ENCODE measurements at regions not wholly inside any gene's neighbourhood (a gene's known extent, or its start where the extent isn't known, plus 50 kb on each side); places are given as distances from the start of the nearest gene placed in this dataset.

- Mint-ChIP-seq H3K27ac (no peak overlapping the region), H3K9me3 (ENCODE audit: insufficient read depth) (no peaks in the 10 kb centered on the region), H3K4me1 (no peaks in the 10 kb centered on the region), H3K4me3 (no peak overlapping the region), H3K27me3 (peaks cover 27% of the 10 kb centered on the region)
- Histone ChIP-seq H3K9me3 (ENCODE audit: control extremely low read depth in 1 of 3, control insufficient read depth in 2 of 3, insufficient read depth in 1 of 3, low read length in 2 of 3) (no peaks in the 10 kb centered on the region), H3K36me3 (replicated peaks in 1 of 2; ENCODE audit: control extremely low read depth in 1 of 2, control insufficient read depth in 1 of 2, extremely low read depth in 1 of 2, insufficient read depth in 2 of 2, low read length in 1 of 2) (no peaks in the 10 kb centered on the region), H3K4me3 (ENCODE audit: control extremely low read depth in 1 of 5, extremely low read depth in 1 of 5, insufficient read depth in 1 of 5, low read depth in 2 of 5, low read length in 4 of 5) (no peak overlapping the region), H3K9ac (ENCODE audit: low read length) (no peak overlapping the region), H2AFZ (ENCODE audit: insufficient read depth, low read depth, low read length, poor library complexity, severe bottlenecking) (no peak overlapping the region), H4K20me1 (ENCODE audit: control insufficient read depth, insufficient read depth, low read length, poor library complexity, severe bottlenecking) (no peaks in the 10 kb centered on the region), H3K4me2 (replicated peaks; ENCODE audit: low read depth, low read length, poor library complexity, severe bottlenecking) (no peak overlapping the region), H3K4me1 (ENCODE audit: control insufficient read depth in 2 of 2, insufficient read depth in 2 of 2, low read length in 2 of 2) (no peaks in the 10 kb centered on the region), H3K27me3 (replicated peaks in 1 of 4; ENCODE audit: control extremely low read depth in 1 of 4, control insufficient read depth in 3 of 4, insufficient read depth in 4 of 4, low read length in 3 of 4) (peaks cover 0 to 18% (median 6%) of the 10 kb centered on the region in 4 experiments), H3K79me2 (ENCODE audit: control insufficient read depth, insufficient read depth, low read length) (no peaks in the 10 kb centered on the region), H3K27ac (ENCODE audit: low read length in 2 of 2) (no peak overlapping the region)
- ATAC-seq (ENCODE audit: low read depth) (no peak), DNase-seq (no peak)
- TF ChIP-seq CTCF (IDR thresholded peaks at IDR 0.05), result no peak
- TF ChIP-seq EZH2 (IDR thresholded peaks at IDR 0.05; ENCODE audit: borderline replicate concordance, insufficient read depth, low read depth, low read length, poor library complexity, severe bottlenecking), result no peak
- WGBS (ENCODE audit: insufficient coverage), result 94% methylated on average over 7 of the region's 12 CpGs
- intact Hi-C loops (cut with micrococcal nuclease), result no loop called here
- CTCF ChIA-PET, result no interaction called here
- POLR2A ChIA-PET, result no interaction called here
Observed at GRCh38 chr5:68534131-68534940, 318.8 kb downstream of the PIK3R1 start.

- H3K79me2 ChIP-seq (ENCODE audit: control insufficient read depth, insufficient read depth, low read length), result no peaks in the 10 kb centered on the region
- Mint-ChIP-seq H3K27ac (no peak overlapping the region), H3K9me3 (ENCODE audit: insufficient read depth) (no peaks in the 10 kb centered on the region), H3K27me3 (peaks cover 31% of the 10 kb centered on the region), H3K4me1 (no peaks in the 10 kb centered on the region), H3K4me3 (no peak overlapping the region)
- TF ChIP-seq EZH2 (IDR thresholded peaks at IDR 0.05; ENCODE audit: borderline replicate concordance, insufficient read depth, low read depth, low read length, poor library complexity, severe bottlenecking) (no peak), CTCF (IDR thresholded peaks at IDR 0.05) (no peak)
- H3K4me3 ChIP-seq (ENCODE audit: control extremely low read depth in 1 of 5, extremely low read depth in 1 of 5, insufficient read depth in 1 of 5, low read depth in 2 of 5, low read length in 4 of 5), result no peak overlapping the region
- H3K36me3 ChIP-seq (replicated peaks in 1 of 2; ENCODE audit: control extremely low read depth in 1 of 2, control insufficient read depth in 1 of 2, extremely low read depth in 1 of 2, insufficient read depth in 2 of 2, low read length in 1 of 2), result no peaks in the 10 kb centered on the region
- H4K20me1 ChIP-seq (ENCODE audit: control insufficient read depth, insufficient read depth, low read length, poor library complexity, severe bottlenecking), result no peaks in the 10 kb centered on the region
- CTCF ChIA-PET, result no interaction called here
- intact Hi-C loops (cut with micrococcal nuclease), result no loop called here
- H2AFZ ChIP-seq (ENCODE audit: insufficient read depth, low read depth, low read length, poor library complexity, severe bottlenecking), result no peak overlapping the region
- H3K9me3 ChIP-seq (ENCODE audit: control extremely low read depth in 1 of 3, control insufficient read depth in 2 of 3, insufficient read depth in 1 of 3, low read length in 2 of 3), result no peaks in the 10 kb centered on the region
- POLR2A ChIA-PET, result no interaction called here
- 93% methylated on average over 5 of the region's 8 CpGs for WGBS (ENCODE audit: insufficient coverage)
- H3K9ac ChIP-seq (ENCODE audit: low read length), result no peak overlapping the region
- no peak overlapping the region for H3K4me2 ChIP-seq (replicated peaks; ENCODE audit: low read depth, low read length, poor library complexity, severe bottlenecking)
- DNase-seq (no peak), ATAC-seq (ENCODE audit: low read depth) (no peak)
- no peak overlapping the region for H3K27ac ChIP-seq (ENCODE audit: low read length in 2 of 2)
- H3K27me3 ChIP-seq (replicated peaks in 1 of 4; ENCODE audit: control extremely low read depth in 1 of 4, control insufficient read depth in 3 of 4, insufficient read depth in 4 of 4, low read length in 3 of 4), result peaks cover 0 to 20% (median 8%) of the 10 kb centered on the region in 4 experiments
- H3K4me1 ChIP-seq (ENCODE audit: control insufficient read depth in 2 of 2, insufficient read depth in 2 of 2, low read length in 2 of 2), result no peaks in the 10 kb centered on the region
Observed at GRCh38 chr5:68534956-68535520, 319.5 kb downstream of the PIK3R1 start.
